GM19043 (cell line): ENCODE measurements at regions not wholly inside any gene's neighbourhood (a gene's known extent, or its start where the extent isn't known, plus 50 kb on each side); places are given as distances from the start of the nearest gene placed in this dataset.
"Not testable (repeated sequence)": the region's sequence is repeated elsewhere in the genome, so short reads cannot be mapped to it uniquely, and the experiment has no call there.

Experiments used
- ATAC-seq: cut with Tn5 transposase; IDR thresholded peaks from one replicate; pipeline ENCODE4 v1.9.1; 2021; ENCODE audit warnings: low read depth; ENCODE audit not compliant: unreplicated experiment

- ATAC-seq, result no peak
These were observed 128.2 kb upstream of the RASEF start for GRCh38 chr9:83191154-83191553.

GRCh38 chr9:83189026-83189425 lies 126.1 kb upstream of the RASEF start:
- not testable (repeated sequence) for ATAC-seq

GRCh38 chr9:83188277-83188676 lies 125.3 kb upstream of the RASEF start:
- ATAC-seq, result no peak

- ATAC-seq, result no peak
These were observed 123.3 kb upstream of the RASEF start for GRCh38 chr9:83186155-83186737.

- ATAC-seq, result no peak
These were observed 122.7 kb upstream of the RASEF start for GRCh38 chr9:83185488-83186154.

GRCh38 chr9:83183621-83184020 lies 120.7 kb upstream of the RASEF start:
- no peak for ATAC-seq

- ATAC-seq, result no peak
These were observed 119.1 kb upstream of the RASEF start for GRCh38 chr9:83182071-83182470.

GRCh38 chr9:83178717-83179116 lies 115.8 kb upstream of the RASEF start:
- no peak for ATAC-seq

- ATAC-seq, result no peak
These were observed 114.8 kb upstream of the RASEF start for GRCh38 chr9:83177747-83178146.

- no peak for ATAC-seq
These were observed 104.2 kb upstream of the RASEF start for GRCh38 chr9:83167126-83167525.

- no peak for ATAC-seq
These were observed 103.4 kb upstream of the RASEF start for GRCh38 chr9:83166372-83166771.

- ATAC-seq, result no peak
These were observed 92.8 kb upstream of the RASEF start for GRCh38 chr9:83155733-83156132.

GRCh38 chr9:83154821-83155220 lies 91.9 kb upstream of the RASEF start:
- peak; percentile 9 for ATAC-seq

- ATAC-seq, result peak; percentile 92
These were observed 91.3 kb upstream of the RASEF start for GRCh38 chr9:83154087-83154736.

GRCh38 chr9:83153030-83153429 lies 90.1 kb upstream of the RASEF start:
- no peak for ATAC-seq

GRCh38 chr9:83151627-83152137 lies 88.7 kb upstream of the RASEF start:
- no peak for ATAC-seq

- ATAC-seq, result no peak
These were observed 84.6 kb upstream of the RASEF start for GRCh38 chr9:83147315-83148149.

GRCh38 chr9:83146325-83146724 lies 83.4 kb upstream of the RASEF start:
- ATAC-seq, result no peak

GRCh38 chr9:83144492-83144891 lies 81.5 kb upstream of the RASEF start:
- no peak for ATAC-seq

- ATAC-seq, result no peak
These were observed 79.4 kb upstream of the RASEF start for GRCh38 chr9:83142389-83142788.

- ATAC-seq, result no peak
These were observed 78.9 kb upstream of the RASEF start for GRCh38 chr9:83141887-83142286.
